Erythroblast (primary cell): ENCODE measurements at regions not wholly inside any gene's neighbourhood (a gene's known extent, or its start where the extent isn't known, plus 50 kb on each side); places are given as distances from the start of the nearest gene placed in this dataset.

Source experiments
- DNase-seq, 2 experiments: peaks; one replicate each; lab custom pipeline; 2025; lab: John Stamatoyannopoulos, UW
- GATA1 ChIP-seq: IDR thresholded peaks from 2 replicates; pipeline ENCODE4 v1.6.1; 2011; ENCODE audit warnings: low read depth, mild to moderate bottlenecking, control low read depth, low read length, moderate library complexity
- POLR2A ChIP-seq: IDR thresholded peaks from 2 replicates; pipeline ENCODE4 v1.6.1; 2011; ENCODE audit warnings: mild to moderate bottlenecking, low read length

GRCh38 chr11:131254254-131254653, 116.2 kb upstream of the NTM start:
- DNase-seq = no peak
- TF ChIP-seq POLR2A (no peak), GATA1 (no peak)

GRCh38 chr11:131274233-131274632, 96.2 kb upstream of the NTM start:
- DNase-seq = no peak
- TF ChIP-seq POLR2A (no peak), GATA1 (no peak)

GRCh38 chr11:131275580-131275979, 94.8 kb upstream of the NTM start:
- TF ChIP-seq POLR2A (no peak), GATA1 (no peak)
- no peak for DNase-seq

DNA sequence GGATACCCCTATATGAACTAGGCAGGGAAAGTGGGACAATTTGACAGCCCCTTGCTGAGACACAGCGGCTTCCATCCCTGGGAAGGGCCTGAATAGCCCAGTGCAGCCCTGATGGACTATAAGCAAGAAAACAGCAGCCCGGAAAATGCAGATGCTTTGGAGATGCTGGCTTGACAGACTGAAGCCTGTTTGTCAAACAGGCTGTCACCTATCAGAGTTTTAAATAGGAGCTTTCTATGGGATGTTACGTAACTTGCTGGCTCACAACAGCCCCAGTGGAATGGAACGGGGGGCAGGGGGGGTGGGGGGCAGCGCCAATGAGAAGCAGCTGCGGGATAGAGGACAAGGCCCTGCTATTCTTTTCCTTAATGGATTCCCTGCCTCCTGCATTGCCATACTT, 91.9 kb upstream of the NTM start:
- TF ChIP-seq POLR2A = no peak
- TF ChIP-seq GATA1 = no peak

DNA sequence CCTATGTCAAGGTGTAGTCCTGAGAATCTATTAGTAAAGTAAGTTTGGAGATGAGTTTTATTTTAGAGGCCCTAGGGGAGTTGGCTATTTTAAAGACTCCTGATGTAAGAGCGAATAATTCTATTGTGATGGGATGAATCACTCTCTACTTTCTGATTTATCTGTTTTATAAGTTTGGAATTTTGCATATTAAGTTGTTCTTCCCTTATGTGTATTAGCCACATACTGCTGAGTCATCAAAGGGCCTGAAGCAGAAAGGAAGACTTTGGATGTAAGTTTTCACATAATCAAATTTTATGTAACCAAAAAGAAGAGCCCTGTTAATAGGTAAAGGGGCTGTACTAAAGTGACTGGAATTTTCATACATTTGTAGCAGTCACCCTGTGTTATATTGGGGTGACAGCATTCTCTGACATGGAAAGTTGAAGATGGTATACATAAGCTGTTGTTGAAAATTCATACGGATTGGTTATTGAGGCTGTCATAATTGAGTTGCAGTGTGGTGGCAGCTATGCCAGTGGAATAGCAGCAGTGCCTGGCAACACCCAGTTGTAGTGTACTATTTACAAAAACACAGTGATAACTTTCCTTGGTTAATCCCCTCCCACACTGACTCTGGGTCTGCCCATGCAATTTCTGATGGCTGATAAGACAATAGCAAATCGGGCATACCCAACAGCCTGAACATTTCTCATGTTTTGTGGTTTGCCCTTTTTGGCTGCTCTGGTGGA, 90.6 kb upstream of the NTM start:
- no peak for DNase-seq

More for the DNA sequence above, 91.9 kb upstream of the NTM start:
- DNase-seq = no peak

DNA sequence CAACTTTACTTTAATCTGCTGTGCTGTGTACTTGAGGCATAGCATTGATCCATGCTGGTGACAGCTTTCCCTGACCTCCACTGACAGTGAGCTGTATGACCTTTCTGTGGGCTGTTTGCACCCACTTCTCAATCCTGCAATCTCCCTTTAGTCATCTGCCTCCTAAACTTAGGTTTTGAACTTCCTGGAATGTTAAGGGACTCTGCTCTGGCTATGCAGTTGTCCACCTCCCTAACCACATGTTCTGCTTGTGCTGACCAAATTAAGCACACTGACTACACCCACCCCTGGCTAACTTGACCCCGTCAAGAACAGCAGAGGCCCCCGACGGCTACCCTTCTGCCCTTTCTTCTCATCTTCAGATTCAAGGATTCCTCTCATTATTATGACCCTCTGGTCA, 89.1 kb upstream of the NTM start:
- no peak for DNase-seq
- TF ChIP-seq GATA1 (no peak), POLR2A (no peak)

More for the DNA sequence above, 90.6 kb upstream of the NTM start:
- TF ChIP-seq GATA1 (no peak), POLR2A (no peak)

DNA sequence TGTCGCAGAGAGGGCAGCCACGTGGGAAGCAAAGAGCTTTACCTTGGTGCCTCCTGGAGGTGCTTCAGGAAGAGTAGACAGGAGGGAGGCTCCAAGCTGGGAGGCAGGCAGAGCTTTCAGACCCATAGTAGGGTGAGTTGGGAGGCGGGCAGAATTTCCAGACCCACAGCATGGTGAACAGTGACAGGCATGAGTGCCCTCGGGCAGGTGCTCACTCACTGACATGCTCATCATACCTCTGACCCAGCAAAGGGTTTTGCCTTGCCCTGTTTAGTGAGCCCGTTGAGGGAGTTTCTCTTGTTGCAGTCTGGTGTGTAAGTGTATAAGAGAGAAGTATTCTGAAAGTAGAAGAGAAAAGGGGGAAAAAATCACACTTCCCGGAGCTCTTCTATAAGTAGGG, 86.4 kb upstream of the NTM start:
- TF ChIP-seq POLR2A = no peak
- no peak for TF ChIP-seq GATA1
- DNase-seq = no peak

DNA sequence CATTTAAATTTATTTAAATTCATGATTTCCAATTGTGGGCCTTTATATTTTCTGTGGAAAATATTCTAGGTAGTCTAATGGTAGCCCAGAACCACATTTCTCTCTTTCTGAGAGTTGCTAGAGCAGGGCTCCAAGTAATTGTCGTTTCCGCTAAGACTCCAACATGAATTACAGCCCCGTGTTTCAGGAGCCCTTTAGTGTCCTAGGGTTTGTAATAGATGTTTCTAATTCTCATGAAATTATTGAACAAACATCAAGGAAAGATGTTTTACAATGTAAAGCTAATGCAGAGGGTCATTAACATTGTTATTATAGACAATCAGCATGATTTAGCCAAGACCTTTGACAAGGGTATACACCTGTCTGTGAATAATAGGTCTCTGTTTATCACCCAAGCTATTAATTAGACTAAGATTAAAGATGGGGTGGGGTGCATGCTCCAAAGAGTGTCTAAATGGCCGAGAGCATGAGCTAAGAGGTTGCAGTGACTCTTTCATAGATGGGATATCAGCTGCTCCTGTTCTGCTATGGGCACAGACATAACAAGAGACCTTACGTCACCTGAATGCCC, 81.8 kb upstream of the NTM start:
- TF ChIP-seq POLR2A = no peak
- no peak for TF ChIP-seq GATA1
- DNase-seq = no peak

DNA sequence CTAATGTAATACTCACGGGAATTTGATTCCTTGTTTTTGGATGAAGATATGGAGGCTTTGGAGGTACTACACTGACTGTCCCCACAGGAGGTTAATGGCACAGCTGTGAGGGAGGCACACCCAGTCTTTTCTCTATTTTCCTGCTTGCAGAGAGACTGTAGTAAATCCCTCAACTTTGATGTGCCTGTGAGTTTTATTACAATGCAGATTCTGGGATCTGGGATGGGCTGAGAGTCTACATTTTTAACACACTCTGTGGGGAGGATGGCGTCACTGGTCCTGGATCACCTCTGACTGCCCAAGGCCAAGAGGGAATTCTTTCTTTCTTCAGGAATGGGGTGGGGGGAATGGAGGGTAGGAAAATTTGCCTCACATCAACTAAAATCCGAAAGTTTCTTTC, 80.2 kb upstream of the NTM start:
- DNase-seq = no peak
- TF ChIP-seq GATA1 = no peak
- no peak for TF ChIP-seq POLR2A

DNA sequence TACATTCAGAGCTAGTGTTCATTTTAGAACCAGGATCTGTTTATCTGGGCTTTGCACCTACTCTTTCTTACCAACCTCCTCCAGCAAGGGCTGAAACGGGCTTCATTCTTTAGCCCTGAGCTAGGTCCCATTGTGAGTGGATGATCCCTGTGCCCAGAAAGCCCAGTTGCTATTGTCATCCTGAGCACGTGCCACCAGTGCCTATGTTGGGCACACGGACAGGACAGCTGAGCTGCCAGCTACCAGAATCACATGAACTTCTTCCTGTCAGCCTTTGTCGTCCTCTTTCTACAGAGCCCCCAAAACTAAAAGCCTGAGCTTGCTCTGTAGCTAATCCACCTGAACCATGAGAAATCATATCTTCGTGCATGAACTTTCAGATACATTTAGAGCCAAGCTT, 74.4 kb upstream of the NTM start:
- DNase-seq = no peak
- TF ChIP-seq GATA1 (no peak), POLR2A (no peak)

- DNase-seq = no peak
- no peak for TF ChIP-seq GATA1
- no peak for TF ChIP-seq POLR2A
Measured at GRCh38 chr11:131297441-131297840, 73.0 kb upstream of the NTM start.

- TF ChIP-seq GATA1 = no peak
- TF ChIP-seq POLR2A = no peak
- no peak for DNase-seq
Measured at GRCh38 chr11:131299598-131300438, 70.6 kb upstream of the NTM start.

- TF ChIP-seq POLR2A (no peak), GATA1 (no peak)
- DNase-seq = no peak
Measured at GRCh38 chr11:131300439-131300717, 70.0 kb upstream of the NTM start.

- no peak for DNase-seq
- no peak for TF ChIP-seq POLR2A
- no peak for TF ChIP-seq GATA1
Measured at GRCh38 chr11:131301306-131301705, 69.1 kb upstream of the NTM start.
